Transverse colon (tissue), 4 donors: ENCODE measurements at regions not wholly inside any gene's neighbourhood (a gene's known extent, or its start where the extent isn't known, plus 50 kb on each side); places are given as distances from the start of the nearest gene placed in this dataset.

Source experiments
- EP300 ChIP-seq: sonication (generic); formaldehyde crosslinking; IDR thresholded peaks from one replicate; pipeline ENCODE4 v1.6.1; 2017; ENCODE audit warnings: antibody characterized with exemption, low read depth
- POLR2A ChIP-seq: fragments of 450-650 bp; IDR thresholded peaks from one replicate; pipeline ENCODE4 v1.6.1; 2016; ENCODE audit warnings: antibody characterized with exemption, mild to moderate bottlenecking, moderate library complexity
- POLR2AphosphoS5 ChIP-seq, 3 donors: sonication (generic); formaldehyde crosslinking; IDR thresholded peaks; one replicate each; pipeline ENCODE4 v1.6.1; 2016; ENCODE audit warnings: antibody characterized with exemption in 3 of 3
- TF ChIP-seq, protein P1 (sequence below), 5 experiments: fragments of 200-600 bp in 3 of 5; fragments of 450-650 bp in 2 of 5; sonication (generic) in 3 of 5; IDR thresholded peaks; 1 replicate in 2 of 5; 2 replicates in 3 of 5; pipeline ENCODE4 v1.5.1; 2016 to 2017; ENCODE audit warnings: antibody characterized with exemption in 5 of 5, inconsistent platforms in 3 of 5, mild to moderate bottlenecking in 2 of 5, moderate library complexity in 1 of 5

DNA sequence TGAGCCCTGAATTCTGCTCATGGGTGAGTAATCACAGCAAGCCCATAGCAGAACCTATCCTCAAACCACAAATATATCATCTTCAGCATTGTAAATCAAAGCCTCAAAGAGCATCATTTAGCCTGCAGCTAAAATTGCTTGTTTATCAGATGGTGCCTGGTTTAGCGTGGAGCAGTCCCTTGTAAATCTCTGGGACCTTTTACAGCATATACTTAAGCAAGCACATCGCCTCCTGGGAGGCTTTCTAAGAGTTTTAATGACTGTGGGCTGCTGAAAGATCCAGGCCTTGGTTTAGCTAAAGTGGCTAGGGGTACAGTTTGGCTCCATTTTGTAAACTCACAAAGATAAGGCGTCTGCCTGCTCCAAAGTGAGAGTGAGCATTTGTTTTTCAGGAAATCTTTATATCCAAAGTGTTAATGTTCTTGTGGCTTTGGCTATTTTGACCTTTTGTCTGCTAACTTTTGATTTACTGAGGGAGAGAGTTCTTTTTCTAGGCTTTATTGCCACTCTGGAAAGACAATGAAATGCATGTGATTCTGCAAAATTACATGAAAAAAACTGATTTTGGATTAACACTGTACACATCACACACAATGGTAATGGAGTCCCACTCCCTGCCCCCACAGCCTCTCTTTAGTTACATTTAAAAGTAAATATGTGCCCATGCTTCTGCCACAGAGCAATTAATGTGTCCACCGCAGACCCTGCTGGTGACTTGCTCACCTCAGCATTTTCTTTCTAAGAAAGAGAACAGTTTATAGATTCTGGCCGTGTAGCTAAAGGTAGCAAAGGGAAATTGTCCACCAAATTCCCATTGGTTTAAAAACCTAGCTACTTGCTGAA is 194.8 kb downstream of the LNPK start:
- TF ChIP-seq, protein P1, sequence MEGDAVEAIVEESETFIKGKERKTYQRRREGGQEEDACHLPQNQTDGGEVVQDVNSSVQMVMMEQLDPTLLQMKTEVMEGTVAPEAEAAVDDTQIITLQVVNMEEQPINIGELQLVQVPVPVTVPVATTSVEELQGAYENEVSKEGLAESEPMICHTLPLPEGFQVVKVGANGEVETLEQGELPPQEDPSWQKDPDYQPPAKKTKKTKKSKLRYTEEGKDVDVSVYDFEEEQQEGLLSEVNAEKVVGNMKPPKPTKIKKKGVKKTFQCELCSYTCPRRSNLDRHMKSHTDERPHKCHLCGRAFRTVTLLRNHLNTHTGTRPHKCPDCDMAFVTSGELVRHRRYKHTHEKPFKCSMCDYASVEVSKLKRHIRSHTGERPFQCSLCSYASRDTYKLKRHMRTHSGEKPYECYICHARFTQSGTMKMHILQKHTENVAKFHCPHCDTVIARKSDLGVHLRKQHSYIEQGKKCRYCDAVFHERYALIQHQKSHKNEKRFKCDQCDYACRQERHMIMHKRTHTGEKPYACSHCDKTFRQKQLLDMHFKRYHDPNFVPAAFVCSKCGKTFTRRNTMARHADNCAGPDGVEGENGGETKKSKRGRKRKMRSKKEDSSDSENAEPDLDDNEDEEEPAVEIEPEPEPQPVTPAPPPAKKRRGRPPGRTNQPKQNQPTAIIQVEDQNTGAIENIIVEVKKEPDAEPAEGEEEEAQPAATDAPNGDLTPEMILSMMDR (IDR thresholded peaks at IDR 0.05) = no peak
- no peak for TF ChIP-seq POLR2A
- no peak for TF ChIP-seq EP300
- TF ChIP-seq POLR2AphosphoS5 (IDR thresholded peaks at IDR 0.05) = no peak
